ENCODE measurements at regions not wholly inside any gene's neighbourhood (a gene's known extent, or its start where the extent isn't known, plus 50 kb on each side); places are given as distances from the start of the nearest gene placed in this dataset.
"Not testable (repeated sequence)": the region's sequence is repeated elsewhere in the genome, so short reads cannot be mapped to it uniquely, and the experiment has no call there.

DNA sequence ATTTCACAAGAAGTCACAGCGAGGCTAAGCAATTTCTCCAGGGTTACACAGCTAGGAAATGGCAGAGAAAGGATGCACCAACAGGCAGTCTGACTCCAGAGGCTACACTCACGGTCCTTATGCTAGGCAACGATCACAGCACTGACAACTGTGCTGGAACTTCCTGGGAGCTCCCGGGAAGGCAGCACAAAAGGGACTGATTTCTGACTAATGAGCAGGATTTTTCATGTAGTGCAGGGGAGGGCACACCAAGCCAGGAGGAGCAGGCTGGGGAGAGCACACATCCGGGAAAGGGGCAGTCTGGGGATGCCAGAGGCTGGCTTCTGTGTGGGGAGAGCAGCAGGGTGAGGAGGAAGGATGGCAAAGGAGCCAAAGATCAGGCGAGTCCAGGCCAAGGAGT, 486.7 kb downstream of the OMA1 start:
- DNase-seq: no peak
- H3K27ac ChIP-seq: no peak overlapping the region
- no peaks in the 10 kb centered on the region for H3K27me3 ChIP-seq
- H3K4me1 ChIP-seq: no peaks in the 10 kb centered on the region
- no peaks in the 10 kb centered on the region for H3K9me3 ChIP-seq
- H3K4me3 ChIP-seq: no peak overlapping the region
- no peak for TF ChIP-seq CTCF (IDR thresholded peaks at IDR 0.05)
- intact Hi-C loops (cut with DNase I; ENCODE audit: low total_unique reads): no loop called here
- H3K36me3 ChIP-seq: no peaks in the 10 kb centered on the region

DNA sequence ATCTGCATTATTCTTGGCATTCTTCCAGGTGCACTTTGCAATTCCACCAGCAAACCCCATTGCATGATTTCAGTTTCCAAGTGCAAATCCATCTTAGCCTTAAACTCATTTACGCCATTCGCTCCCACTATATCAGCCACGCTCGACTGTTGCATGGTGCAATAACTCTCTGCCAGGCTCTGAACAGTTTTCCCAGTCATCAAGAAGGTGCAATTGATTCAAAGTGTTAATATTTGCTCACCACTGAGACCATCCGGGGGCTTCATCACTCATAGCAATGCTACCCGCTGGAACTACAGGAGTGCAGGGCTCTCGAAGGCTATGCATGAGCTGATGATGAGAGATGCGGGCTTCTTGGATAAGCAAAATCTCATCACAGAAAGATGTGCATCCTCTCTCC, 488.2 kb downstream of the OMA1 start:
- intact Hi-C loops (cut with DNase I; ENCODE audit: low total_unique reads): no loop called here
- H3K36me3 ChIP-seq: no peaks in the 10 kb centered on the region
- no peak for TF ChIP-seq CTCF (IDR thresholded peaks at IDR 0.05)

DNA sequence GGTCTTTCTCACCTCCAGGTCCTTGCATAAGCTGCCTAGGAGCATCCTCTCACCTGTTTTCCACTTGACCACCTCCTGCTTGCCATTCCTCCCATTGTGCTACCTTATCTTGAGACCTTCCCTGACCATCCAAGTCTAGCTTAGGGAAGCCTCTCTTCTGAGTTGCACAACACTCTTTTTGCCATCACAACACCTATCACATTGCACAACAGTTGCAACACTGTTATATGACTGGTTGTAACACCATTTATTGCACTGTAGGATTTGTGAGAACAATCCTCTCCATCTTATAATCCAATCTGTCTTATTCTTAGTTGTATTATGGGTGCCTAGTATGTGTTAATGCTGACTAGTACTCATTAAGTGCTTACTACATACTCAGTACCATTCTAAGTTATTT, 488.7 kb downstream of the OMA1 start:
- no peak for TF ChIP-seq CTCF (IDR thresholded peaks at IDR 0.05)
- DNase-seq: no peak
- Histone ChIP-seq H3K27me3 (no peaks in the 10 kb centered on the region), H3K9me3 (no peaks in the 10 kb centered on the region), H3K27ac (no peak overlapping the region), H3K4me3 (no peak overlapping the region), H3K36me3 (no peaks in the 10 kb centered on the region), H3K4me1 (no peaks in the 10 kb centered on the region)
- intact Hi-C loops (cut with DNase I; ENCODE audit: low total_unique reads): no loop called here

More for the DNA sequence above, 488.2 kb downstream of the OMA1 start:
- H3K27me3 ChIP-seq: no peaks in the 10 kb centered on the region
- H3K4me3 ChIP-seq: no peak overlapping the region
- H3K9me3 ChIP-seq: no peaks in the 10 kb centered on the region
- H3K27ac ChIP-seq: no peak overlapping the region
- DNase-seq: no peak
- no peaks in the 10 kb centered on the region for H3K4me1 ChIP-seq

DNA sequence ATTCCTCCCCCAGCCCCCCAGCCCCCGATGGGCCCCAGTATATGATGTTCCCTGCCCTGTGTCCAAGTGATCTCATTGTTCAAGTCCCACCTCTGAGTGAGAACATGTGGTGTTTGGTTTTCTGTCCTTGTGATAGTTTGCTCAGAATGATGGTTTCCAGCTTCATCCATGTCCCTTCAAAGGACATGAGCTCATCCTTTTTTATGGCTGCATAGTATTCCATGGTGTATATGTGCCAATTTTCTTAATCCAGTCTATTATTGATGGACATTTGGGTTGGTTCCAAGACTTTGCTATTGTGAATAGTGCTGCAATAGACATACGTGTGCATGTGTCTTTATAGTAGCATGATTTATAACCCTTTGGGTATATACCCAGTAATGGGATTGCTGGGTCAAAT, 495.3 kb downstream of the OMA1 start:
- intact Hi-C loops (cut with DNase I; ENCODE audit: low total_unique reads); H3K4me1 ChIP-seq; H3K27me3 ChIP-seq; H3K27ac ChIP-seq; DNase-seq; H3K4me3 ChIP-seq; H3K9me3 ChIP-seq; H3K36me3 ChIP-seq: not testable (repeated sequence)

GRCh38 chr1:58047265-58047858, 499.2 kb downstream of the OMA1 start:
- DNase-seq: no peak
- peak; percentile 32 to 53 for TF ChIP-seq CTCF (IDR thresholded peaks at IDR 0.05)
- no peaks in the 10 kb centered on the region for H3K27me3 ChIP-seq
- no peak overlapping the region for H3K4me3 ChIP-seq
- intact Hi-C loops (cut with DNase I; ENCODE audit: low total_unique reads): loop anchor here (5.0 kb wide), 1 partner anchor 1215 kb away; no protein-coding TSS in a partner anchor
- H3K9me3 ChIP-seq: no peaks in the 10 kb centered on the region
- H3K27ac ChIP-seq: no peak overlapping the region
- H3K4me1 ChIP-seq: no peaks in the 10 kb centered on the region
- H3K36me3 ChIP-seq: no peaks in the 10 kb centered on the region

DNA sequence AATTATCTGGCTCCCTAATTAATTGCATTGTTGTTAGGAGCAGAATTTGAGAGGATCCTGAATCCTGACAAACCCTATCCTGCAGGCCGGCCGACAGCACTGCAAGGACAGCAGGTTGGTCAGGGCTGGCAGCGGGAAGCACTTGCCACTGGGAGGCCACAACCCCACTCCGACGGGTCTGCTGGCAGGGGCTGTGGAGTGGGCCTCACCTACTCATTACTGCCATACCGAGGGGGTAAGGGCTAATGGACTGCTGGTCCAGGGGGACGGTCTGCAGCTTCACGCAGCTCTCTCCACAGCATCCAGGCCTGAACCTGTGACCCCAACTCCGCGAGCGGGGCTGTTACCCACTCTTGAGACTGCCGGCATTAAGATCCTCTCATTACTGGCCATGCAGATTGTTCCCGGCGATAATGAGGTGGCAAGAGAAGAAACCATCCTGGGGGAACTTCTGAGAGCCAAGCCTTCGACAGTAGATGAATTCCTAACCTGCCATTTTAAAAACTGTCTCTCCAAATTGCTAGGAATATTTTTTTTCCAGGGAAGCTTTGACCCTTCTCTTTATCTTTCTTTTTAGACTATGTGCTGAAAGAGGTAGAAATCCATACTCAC, 501.3 kb downstream of the OMA1 start:
- Histone ChIP-seq H3K9me3 (no peaks in the 10 kb centered on the region), H3K27ac (no peak overlapping the region), H3K4me1 (no peaks in the 10 kb centered on the region), H3K27me3 (no peaks in the 10 kb centered on the region), H3K4me3 (no peak overlapping the region), H3K36me3 (no peaks in the 10 kb centered on the region)
- no peak for DNase-seq
- TF ChIP-seq CTCF (IDR thresholded peaks at IDR 0.05): no peak
- intact Hi-C loops (cut with DNase I; ENCODE audit: low total_unique reads): loop anchor here (5.0 kb wide), 1 partner anchor 1213 kb away; no protein-coding TSS in a partner anchor
